HUES6 (cell line): ENCODE measurements at regions not wholly inside any gene's neighbourhood (a gene's known extent, or its start where the extent isn't known, plus 50 kb on each side); places are given as distances from the start of the nearest gene placed in this dataset.
"Not testable (repeated sequence)": the region's sequence is repeated elsewhere in the genome, so short reads cannot be mapped to it uniquely, and the experiment has no call there.

Experiments
- H3K27ac ChIP-seq: 2 replicates; pipeline ENCODE4 v1.7.0; 2013; ENCODE audit warnings: low read depth, mild to moderate bottlenecking, low read length, inconsistent platforms
- H3K27me3 ChIP-seq: 2 replicates; pipeline ENCODE4 v1.6.1; 2013; ENCODE audit warnings: low read length; ENCODE audit not compliant: control insufficient read depth, insufficient read depth
- H3K36me3 ChIP-seq: 2 replicates; pipeline ENCODE4 v1.6.1; 2013; ENCODE audit warnings: low read length; ENCODE audit not compliant: control insufficient read depth, insufficient read depth
- H3K4me1 ChIP-seq: 2 replicates; pipeline ENCODE4 v1.6.1; 2013; ENCODE audit warnings: low read length; ENCODE audit not compliant: control insufficient read depth, insufficient read depth
- H3K4me3 ChIP-seq: 2 replicates; pipeline ENCODE4 v1.5.1; 2013; ENCODE audit warnings: low read depth, low read length
- H3K9ac ChIP-seq: one replicate; pipeline ENCODE4 v1.6.1; 2013; ENCODE audit warnings: mild to moderate bottlenecking, low read length
- H3K9me3 ChIP-seq: 2 replicates; pipeline ENCODE4 v1.6.1; 2013; ENCODE audit warnings: low read depth, low read length; ENCODE audit not compliant: control insufficient read depth, insufficient read depth

GRCh38 chr5:136598802-136599404 lies 233.6 kb upstream of the TRPC7 start:
- H3K9me3 ChIP-seq, result peaks cover 55% of the 10 kb centered on the region
- no peaks in the 10 kb centered on the region for H3K27me3 ChIP-seq
- H3K9ac ChIP-seq, result no peak overlapping the region
- H3K4me3 ChIP-seq, result no peak overlapping the region
- H3K27ac ChIP-seq, result no peak overlapping the region
- H3K36me3 ChIP-seq, result no peaks in the 10 kb centered on the region; the same call in 1 of the 2 replicates
- H3K4me1 ChIP-seq, result no peaks in the 10 kb centered on the region

GRCh38 chr5:136594416-136594815 lies 229.1 kb upstream of the TRPC7 start:
- Histone ChIP-seq H3K9ac (no peak overlapping the region), H3K4me3 (no peak overlapping the region), H3K27me3 (no peaks in the 10 kb centered on the region), H3K4me1 (no peaks in the 10 kb centered on the region), H3K9me3 (peaks cover 29% of the 10 kb centered on the region), H3K27ac (no peak overlapping the region), H3K36me3 (no peaks in the 10 kb centered on the region)

- Histone ChIP-seq H3K4me1 (no peaks in the 10 kb centered on the region), H3K27ac (no peak overlapping the region), H3K27me3 (no peaks in the 10 kb centered on the region), H3K36me3 (no peaks in the 10 kb centered on the region), H3K9me3 (peaks cover 14% of the 10 kb centered on the region), H3K4me3 (no peak overlapping the region), H3K9ac (no peak overlapping the region)
These were observed 225.2 kb upstream of the TRPC7 start for GRCh38 chr5:136590581-136590980.

GRCh38 chr5:136586196-136586595 lies 220.9 kb upstream of the TRPC7 start:
- Histone ChIP-seq H3K27me3 (no peaks in the 10 kb centered on the region), H3K9me3 (peaks cover 9% of the 10 kb centered on the region), H3K36me3 (no peaks in the 10 kb centered on the region), H3K4me1 (no peaks in the 10 kb centered on the region), H3K27ac (no peak overlapping the region), H3K9ac (no peak overlapping the region), H3K4me3 (no peak overlapping the region)

- Histone ChIP-seq H3K4me3 (no peak overlapping the region), H3K36me3 (no peaks in the 10 kb centered on the region), H3K9ac (no peak overlapping the region), H3K4me1 (no peaks in the 10 kb centered on the region), H3K27ac (no peak overlapping the region), H3K27me3 (no peaks in the 10 kb centered on the region), H3K9me3 (no peaks in the 10 kb centered on the region)
These were observed 219.1 kb upstream of the TRPC7 start for GRCh38 chr5:136584474-136584873.

GRCh38 chr5:136579238-136579637 lies 213.9 kb upstream of the TRPC7 start:
- H3K4me1 ChIP-seq, result peaks cover 21% of the 10 kb centered on the region

GRCh38 chr5:136569875-136570274 lies 204.5 kb upstream of the TRPC7 start:
- H3K9ac ChIP-seq, result peak overlapping the region; percentile 90
- H3K27ac ChIP-seq, result peak overlapping the region; percentile 75; the same call in 1 of the 2 replicates
- peak overlapping the region; percentile 48; the same call in 1 of the 2 replicates for H3K4me3 ChIP-seq
- peaks cover 12% of the 10 kb centered on the region; the same call in 1 of the 2 replicates for H3K9me3 ChIP-seq
- not testable (repeated sequence) for H3K4me1 ChIP-seq, H3K36me3 ChIP-seq, H3K27me3 ChIP-seq

More at GRCh38 chr5:136579238-136579637, 213.9 kb upstream of the TRPC7 start:
- Histone ChIP-seq H3K27me3 (no peaks in the 10 kb centered on the region), H3K4me3 (no peak overlapping the region), H3K9me3 (no peaks in the 10 kb centered on the region), H3K36me3 (no peaks in the 10 kb centered on the region; the same call in 1 of the 2 replicates), H3K9ac (no peak overlapping the region), H3K27ac (no peak overlapping the region)

GRCh38 chr5:136565457-136565856 lies 200.1 kb upstream of the TRPC7 start:
- Histone ChIP-seq H3K9ac (peak overlapping the region; percentile 65), H3K4me1 (peaks cover 27% of the 10 kb centered on the region), H3K27ac (peak overlapping the region; percentile 92)
- H3K36me3 ChIP-seq, H3K27me3 ChIP-seq, H3K4me3 ChIP-seq, H3K9me3 ChIP-seq: not testable (repeated sequence)

- H3K27ac ChIP-seq, result peak overlapping the region; percentile 92
- H3K27me3 ChIP-seq, H3K9me3 ChIP-seq, H3K4me3 ChIP-seq, H3K36me3 ChIP-seq: not testable (repeated sequence)
- H3K9ac ChIP-seq, result peak overlapping the region; percentile 65
- peaks cover 31% of the 10 kb centered on the region for H3K4me1 ChIP-seq
These were observed 199.7 kb upstream of the TRPC7 start for GRCh38 chr5:136565050-136565449.

- H3K9me3 ChIP-seq, H3K27me3 ChIP-seq, H3K36me3 ChIP-seq, H3K4me3 ChIP-seq: not testable (repeated sequence)
- Histone ChIP-seq H3K27ac (peak overlapping the region; percentile 92), H3K4me1 (peaks cover 31% of the 10 kb centered on the region), H3K9ac (peak overlapping the region; percentile 65)
These were observed 199.1 kb upstream of the TRPC7 start for GRCh38 chr5:136564431-136564830.

GRCh38 chr5:136563489-136563888 lies 198.1 kb upstream of the TRPC7 start:
- H3K27me3 ChIP-seq, result no peaks in the 10 kb centered on the region
- peak overlapping the region; percentile 70; the same call in 1 of the 2 replicates for H3K27ac ChIP-seq
- no peak overlapping the region for H3K9ac ChIP-seq
- H3K4me1 ChIP-seq, result peaks cover 31% of the 10 kb centered on the region
- no peak overlapping the region for H3K4me3 ChIP-seq
- no peaks in the 10 kb centered on the region; the same call in 1 of the 2 replicates for H3K36me3 ChIP-seq
- H3K9me3 ChIP-seq, result no peaks in the 10 kb centered on the region
